ENCODE measurements at regions not wholly inside any gene's neighbourhood (a gene's known extent, or its start where the extent isn't known, plus 50 kb on each side); places are given as distances from the start of the nearest gene placed in this dataset.

- ChIA-PET POLR2A (no interaction called here), CTCF (no interaction called here)
- Mint-ChIP-seq H3K27ac (no peak overlapping the region), H3K4me3 (no peak overlapping the region), H3K9me3 (peaks cover 14% of the 10 kb centered on the region), H3K36me3 (ENCODE audit: low read depth) (no peaks in the 10 kb centered on the region), H3K27me3 (no peaks in the 10 kb centered on the region), H3K4me1 (no peaks in the 10 kb centered on the region)
- DNase-seq: peak; percentile 18
These were observed 1264.5 kb upstream of the ACO1 start for GRCh38 chr9:31119890-31120454.

GRCh38 chr9:31124389-31124788 lies 1260.1 kb upstream of the ACO1 start:
- H3K27ac Mint-ChIP-seq: no peak overlapping the region
- no peaks in the 10 kb centered on the region for H3K27me3 Mint-ChIP-seq
- H3K36me3 Mint-ChIP-seq (ENCODE audit: low read depth): no peaks in the 10 kb centered on the region
- no peak overlapping the region for H3K4me3 Mint-ChIP-seq
- H3K9me3 Mint-ChIP-seq: peaks cover 14% of the 10 kb centered on the region
- ChIA-PET POLR2A (no interaction called here), CTCF (no interaction called here)
- no peaks in the 10 kb centered on the region for H3K4me1 Mint-ChIP-seq
- no peak for DNase-seq

GRCh38 chr9:31135567-31135966 lies 1248.9 kb upstream of the ACO1 start:
- Mint-ChIP-seq H3K36me3 (ENCODE audit: low read depth) (no peaks in the 10 kb centered on the region), H3K4me1 (no peaks in the 10 kb centered on the region), H3K9me3 (no peaks in the 10 kb centered on the region), H3K27me3 (no peaks in the 10 kb centered on the region), H3K4me3 (no peak overlapping the region), H3K27ac (no peak overlapping the region)
- ChIA-PET POLR2A (no interaction called here), CTCF (no interaction called here)
- no peak for DNase-seq

- no peaks in the 10 kb centered on the region for H3K36me3 Mint-ChIP-seq (ENCODE audit: low read depth)
- POLR2A ChIA-PET: no interaction called here
- CTCF ChIA-PET: no interaction called here
- H3K4me3 Mint-ChIP-seq: no peak overlapping the region
- H3K27ac Mint-ChIP-seq: no peak overlapping the region
- no peaks in the 10 kb centered on the region for H3K27me3 Mint-ChIP-seq
- H3K4me1 Mint-ChIP-seq: no peaks in the 10 kb centered on the region
- no peaks in the 10 kb centered on the region for H3K9me3 Mint-ChIP-seq
- DNase-seq: no peak
These were observed 1247.9 kb upstream of the ACO1 start for GRCh38 chr9:31136524-31136923.

DNA sequence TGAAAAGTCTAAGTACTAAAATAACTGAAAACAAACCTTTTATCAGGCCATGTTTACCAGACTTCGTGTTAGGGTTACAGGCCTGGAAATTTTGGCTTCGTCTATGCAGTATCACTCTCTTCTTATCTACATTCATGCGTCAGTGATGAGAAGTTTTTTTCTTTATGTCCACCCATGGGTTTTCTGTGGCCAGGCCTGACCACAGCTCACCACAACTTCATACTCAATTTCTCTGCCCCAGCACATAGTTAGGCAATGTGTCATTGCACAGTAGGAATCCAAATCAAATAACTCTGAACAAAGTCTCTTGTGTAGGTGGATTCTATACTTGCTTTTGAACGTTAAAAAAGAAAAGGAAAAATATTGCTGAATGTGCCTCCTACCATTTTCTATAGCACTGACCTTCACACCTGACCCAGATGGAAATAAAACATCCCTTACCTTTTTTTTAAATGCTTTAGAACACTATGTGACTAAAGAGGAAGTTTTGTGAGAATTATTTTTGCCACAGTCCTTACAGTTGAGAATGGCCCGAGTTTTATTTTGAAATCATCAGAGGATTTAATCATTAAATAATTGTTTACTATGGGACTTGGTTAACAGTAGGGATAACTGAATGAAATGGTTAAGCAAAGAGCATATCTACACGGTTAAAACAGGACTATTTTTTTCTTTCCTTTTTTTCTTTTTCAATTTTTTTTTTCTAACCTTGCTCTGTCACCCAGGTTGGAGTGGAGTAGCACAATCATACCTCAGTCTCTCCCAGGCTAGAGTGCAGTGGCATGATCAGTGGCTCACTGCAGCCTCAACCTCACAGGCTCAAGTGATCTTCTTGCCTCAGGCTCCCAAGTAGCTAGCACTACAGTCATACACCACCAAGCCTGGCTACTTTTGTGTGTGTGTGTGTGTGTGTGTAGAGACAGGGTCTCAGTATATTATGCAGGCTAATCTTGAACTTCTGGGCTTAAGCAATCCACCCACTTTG lies 1247.0 kb upstream of the ACO1 start:
- Mint-ChIP-seq H3K9me3 (no peaks in the 10 kb centered on the region), H3K4me3 (no peak overlapping the region), H3K4me1 (no peaks in the 10 kb centered on the region), H3K36me3 (ENCODE audit: low read depth) (no peaks in the 10 kb centered on the region), H3K27ac (no peak overlapping the region), H3K27me3 (no peaks in the 10 kb centered on the region)
- ChIA-PET CTCF (no interaction called here), POLR2A (no interaction called here)
- no peak for DNase-seq

DNA sequence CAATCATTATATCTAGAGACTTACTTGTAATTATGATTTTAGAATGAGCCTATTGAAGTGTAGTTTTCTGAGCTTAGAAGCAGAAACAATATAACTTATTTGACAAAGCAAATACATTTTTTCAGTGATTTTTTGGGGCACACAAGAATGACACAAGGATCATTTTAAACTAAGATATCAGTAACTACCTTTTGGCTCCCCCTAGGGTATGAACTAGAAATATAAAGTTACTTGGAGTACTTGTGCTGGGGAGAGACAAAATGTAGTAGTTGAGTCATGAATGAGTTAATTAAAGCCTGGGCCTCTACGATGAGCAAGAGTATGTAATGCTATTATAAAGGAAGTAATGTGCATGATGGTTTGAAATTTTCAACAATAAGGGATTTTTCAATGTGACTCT lies 1244.1 kb upstream of the ACO1 start:
- ChIA-PET CTCF (interaction anchor here (1.3 kb wide), 1 partner anchor 163 kb away, joined by 3 read pairs; no protein-coding TSS in a partner anchor), POLR2A (no interaction called here)
- Mint-ChIP-seq H3K27ac (no peak overlapping the region), H3K27me3 (no peaks in the 10 kb centered on the region), H3K9me3 (no peaks in the 10 kb centered on the region), H3K4me1 (no peaks in the 10 kb centered on the region), H3K4me3 (no peak overlapping the region), H3K36me3 (ENCODE audit: low read depth) (no peaks in the 10 kb centered on the region)
- no peak for DNase-seq

GRCh38 chr9:31142456-31142855 lies 1242.0 kb upstream of the ACO1 start:
- Mint-ChIP-seq H3K9me3 (no peaks in the 10 kb centered on the region), H3K27ac (no peak overlapping the region), H3K36me3 (ENCODE audit: low read depth) (no peaks in the 10 kb centered on the region), H3K4me1 (no peaks in the 10 kb centered on the region), H3K4me3 (no peak overlapping the region), H3K27me3 (no peaks in the 10 kb centered on the region)
- POLR2A ChIA-PET: no interaction called here
- CTCF ChIA-PET: no interaction called here
- DNase-seq: no peak

DNA sequence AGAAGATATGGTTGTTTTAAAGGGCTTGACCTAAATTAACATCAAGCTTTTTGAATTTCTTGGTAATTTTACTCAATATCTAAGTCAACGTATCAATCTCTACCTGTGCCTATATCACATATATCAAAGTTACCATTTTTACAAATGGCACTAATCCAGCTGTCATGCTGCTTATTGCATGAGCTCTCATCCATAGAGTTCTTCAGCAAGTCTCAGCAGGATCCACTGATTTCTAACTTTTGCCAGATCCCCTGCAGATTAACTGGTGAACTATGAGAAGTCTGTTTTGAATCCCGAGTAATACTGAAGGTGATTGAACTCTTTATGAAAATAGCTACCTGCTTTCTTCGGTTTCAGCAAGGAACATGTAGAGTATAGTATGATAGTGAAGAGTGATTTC lies 1239.8 kb upstream of the ACO1 start:
- Mint-ChIP-seq H3K36me3 (ENCODE audit: low read depth) (no peaks in the 10 kb centered on the region), H3K27me3 (no peaks in the 10 kb centered on the region), H3K4me1 (no peaks in the 10 kb centered on the region), H3K27ac (no peak overlapping the region), H3K9me3 (no peaks in the 10 kb centered on the region), H3K4me3 (no peak overlapping the region)
- POLR2A ChIA-PET: no interaction called here
- DNase-seq: no peak
- CTCF ChIA-PET: no interaction called here

DNA sequence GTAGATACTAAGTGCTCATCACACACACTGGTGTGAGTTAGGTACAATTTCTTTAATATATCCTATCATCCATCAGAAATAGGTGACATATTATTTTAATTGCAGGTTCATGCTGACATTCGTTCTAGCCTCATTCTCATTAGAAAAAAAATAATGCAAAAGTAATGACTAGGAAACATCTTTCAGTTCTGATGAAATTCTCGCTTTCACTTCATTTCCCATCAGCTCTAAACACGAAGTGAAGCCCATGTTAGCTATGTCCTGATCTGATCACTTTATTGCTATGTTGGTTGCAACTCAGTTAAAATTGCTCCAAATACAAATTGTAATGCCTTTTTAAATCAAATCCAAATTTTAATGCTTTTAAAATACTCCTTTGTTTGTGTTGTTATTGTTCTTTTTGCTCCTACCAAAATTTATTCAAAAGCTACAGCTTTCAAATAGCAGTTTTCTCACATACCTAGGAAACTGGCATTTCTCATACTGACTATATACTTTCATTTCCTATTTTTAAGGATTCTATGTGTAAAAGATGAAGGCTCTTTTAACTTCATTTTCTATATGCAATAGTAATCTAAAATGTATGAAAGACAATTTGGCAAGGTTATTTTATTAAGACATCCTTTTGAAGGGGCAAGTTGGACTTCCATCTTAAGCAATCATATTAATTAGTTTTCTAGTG lies 1237.8 kb upstream of the ACO1 start:
- no peak overlapping the region for H3K4me3 Mint-ChIP-seq
- ChIA-PET POLR2A (no interaction called here), CTCF (no interaction called here)
- no peak for DNase-seq
- no peaks in the 10 kb centered on the region for H3K9me3 Mint-ChIP-seq
- no peaks in the 10 kb centered on the region for H3K4me1 Mint-ChIP-seq
- no peaks in the 10 kb centered on the region for H3K27me3 Mint-ChIP-seq
- no peak overlapping the region for H3K27ac Mint-ChIP-seq
- no peaks in the 10 kb centered on the region for H3K36me3 Mint-ChIP-seq (ENCODE audit: low read depth)

- Mint-ChIP-seq H3K4me3 (no peak overlapping the region), H3K27me3 (no peaks in the 10 kb centered on the region), H3K4me1 (peaks cover 3% of the 10 kb centered on the region), H3K27ac (no peak overlapping the region), H3K36me3 (ENCODE audit: low read depth) (no peaks in the 10 kb centered on the region), H3K9me3 (no peaks in the 10 kb centered on the region)
- CTCF ChIA-PET: no interaction called here
- DNase-seq: no peak
- POLR2A ChIA-PET: no interaction called here
These were observed 1231.1 kb upstream of the ACO1 start for GRCh38 chr9:31153250-31153840.

DNA sequence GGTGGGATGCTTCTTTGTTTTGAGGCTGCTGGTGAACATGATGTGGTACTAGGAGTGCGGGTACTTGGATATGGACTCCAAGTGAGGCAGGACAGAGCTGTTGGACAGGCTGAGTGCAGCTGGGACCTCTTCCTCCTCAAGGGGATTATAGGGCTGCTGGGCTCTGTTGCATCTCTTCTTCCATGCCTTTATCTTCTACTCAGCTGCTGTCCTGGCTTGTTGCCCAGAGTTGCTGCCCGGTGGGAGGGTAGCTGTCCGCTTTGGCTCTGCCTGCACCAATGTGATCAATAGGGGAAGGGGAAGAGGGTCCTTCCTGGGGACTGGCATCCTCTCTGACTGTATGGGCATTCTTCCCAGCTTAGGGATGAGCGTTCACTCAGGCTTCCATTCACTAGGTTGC lies 1217.9 kb upstream of the ACO1 start:
- no peak overlapping the region for H3K27ac Mint-ChIP-seq
- POLR2A ChIA-PET: no interaction called here

GRCh38 chr9:31168161-31168560 lies 1216.3 kb upstream of the ACO1 start:
- Mint-ChIP-seq H3K27ac (no peak overlapping the region), H3K36me3 (ENCODE audit: low read depth) (no peaks in the 10 kb centered on the region), H3K27me3 (no peaks in the 10 kb centered on the region), H3K4me1 (no peaks in the 10 kb centered on the region), H3K4me3 (no peak overlapping the region), H3K9me3 (no peaks in the 10 kb centered on the region)
- POLR2A ChIA-PET: no interaction called here
- DNase-seq: no peak
- CTCF ChIA-PET: no interaction called here

More for the DNA sequence above, 1217.9 kb upstream of the ACO1 start:
- CTCF ChIA-PET: no interaction called here
- no peaks in the 10 kb centered on the region for H3K27me3 Mint-ChIP-seq
- H3K9me3 Mint-ChIP-seq: no peaks in the 10 kb centered on the region
- H3K36me3 Mint-ChIP-seq (ENCODE audit: low read depth): no peaks in the 10 kb centered on the region
- H3K4me3 Mint-ChIP-seq: no peak overlapping the region
- no peaks in the 10 kb centered on the region for H3K4me1 Mint-ChIP-seq
- no peak for DNase-seq

- POLR2A ChIA-PET: no interaction called here
- Mint-ChIP-seq H3K36me3 (ENCODE audit: low read depth) (no peaks in the 10 kb centered on the region), H3K4me1 (no peaks in the 10 kb centered on the region)
These were observed 1209.8 kb upstream of the ACO1 start for GRCh38 chr9:31174681-31175080.

More at GRCh38 chr9:31174681-31175080, 1209.8 kb upstream of the ACO1 start:
- H3K27me3 Mint-ChIP-seq: no peaks in the 10 kb centered on the region
- CTCF ChIA-PET: no interaction called here
- no peak overlapping the region for H3K27ac Mint-ChIP-seq
- no peak overlapping the region for H3K4me3 Mint-ChIP-seq
- H3K9me3 Mint-ChIP-seq: no peaks in the 10 kb centered on the region
- DNase-seq: no peak

Data from activated CD4-positive, alpha-beta memory T cell treated with anti-CD3 and anti-CD28 coated beads, Interleukin-2, amount 10 ng/mL, durations not matched to agents 7 days and 5 days (primary cell).